Spleen (tissue), 11 donors: ENCODE measurements at regions not wholly inside any gene's neighbourhood (a gene's known extent, or its start where the extent isn't known, plus 50 kb on each side); places are given as distances from the start of the nearest gene placed in this dataset.

Source experiments
- DNase-seq: peaks from one replicate; pipeline ENCODE4 v3.0.0-alpha.2; 2020
- H3K27ac ChIP-seq, 8 donors: fragments of 200-600 bp; sonication (generic) in 7 of 8; 1 replicate in 4 of 8; 2 replicates in 4 of 8; pipeline versions ENCODE4 v1.5.0 to v1.8.0; 2016 to 2021; ENCODE audit warnings: inconsistent platforms in 4 of 8, mild to moderate bottlenecking in 4 of 8, moderate library complexity in 1 of 8
- H3K27me3 ChIP-seq, 7 donors: fragments of 200-600 bp; sonication (generic) in 6 of 7; replicated peaks in 1 of 7; 1 replicate in 4 of 7; 2 replicates in 3 of 7; pipeline versions ENCODE4 v1.5.0 to v1.8.0; 2016 to 2021; ENCODE audit warnings: inconsistent platforms in 3 of 7, mild to moderate bottlenecking in 1 of 7
- H3K36me3 ChIP-seq, 6 donors: fragments of 200-600 bp; sonication (generic) in 5 of 6; 1 replicate in 4 of 6; 2 replicates in 2 of 6; pipeline versions ENCODE4 v1.5.0 to v1.8.0; 2016 to 2021; ENCODE audit warnings: inconsistent platforms in 2 of 6
- H3K4me1 ChIP-seq, 6 donors: fragments of 200-600 bp; sonication (generic) in 5 of 6; 1 replicate in 3 of 6; 2 replicates in 3 of 6; pipeline versions ENCODE4 v1.5.0 to v1.8.0; 2016 to 2021; ENCODE audit warnings: inconsistent platforms in 3 of 6
- H3K4me3 ChIP-seq, 8 donors: fragments of 200-600 bp; sonication (generic) in 7 of 8; 1 replicate in 4 of 8; 2 replicates in 4 of 8; pipeline versions ENCODE4 v1.5.0 to v1.8.0; 2016 to 2021; ENCODE audit warnings: inconsistent platforms in 4 of 8, mild to moderate bottlenecking in 4 of 8, moderate library complexity in 2 of 8
- H3K9me3 ChIP-seq, 8 donors: fragments of 200-600 bp; sonication (generic) in 7 of 8; 1 replicate in 4 of 8; 2 replicates in 4 of 8; pipeline versions ENCODE4 v1.5.0 to v1.8.0; 2016 to 2021; ENCODE audit warnings: inconsistent platforms in 4 of 8
- CTCF ChIP-seq, 11 experiments: fragments of 200-600 bp in 7 of 11; fragments of 450-650 bp in 4 of 11; sonication (generic) in 4 of 11; IDR thresholded peaks in 8 of 11; conservative IDR thresholded peaks in 3 of 11; 1 replicate in 7 of 11; 2 replicates in 4 of 11; pipeline versions ENCODE4 v1.4.0 to v1.8.0; 2016 to 2021; ENCODE audit warnings: antibody characterized with exemption in 11 of 11, inconsistent platforms in 4 of 11, mild to moderate bottlenecking in 1 of 11
- POLR2A ChIP-seq, 3 donors: fragments of 450-650 bp; IDR thresholded peaks; one replicate each; pipeline ENCODE4 v1.5.1; 2017; ENCODE audit warnings: antibody characterized with exemption in 3 of 3, mild to moderate bottlenecking in 1 of 3
- POLR2AphosphoS5 ChIP-seq, 3 donors: sonication (generic); formaldehyde crosslinking; IDR thresholded peaks; one replicate each; pipeline ENCODE4 v1.5.1; 2017; ENCODE audit warnings: antibody characterized with exemption in 3 of 3
- WGBS, 5 donors: extraction: QIAGEN DNeasy Blood & Tissue Kit in 3 of 5; methylation state at CpG; one replicate each; pipeline versions ENCODE4 v1.1.5 to v1.1.7; 2013 to 2018; 5-methylcytosine and 5-hydroxymethylcytosine counted together
- intact Hi-C: fragments of 100-400 bp; cut with DNase I; formaldehyde crosslinking; loops from one replicate; pipeline ENCODE4 v1.15.0; 2023; ENCODE audit warnings: low total_unique reads
- donor health status: healthy with polysubstance abuse.
- donor health status: DM: no; HTN: no; CAD: no; lungs with moderate emphysema.
- donor health status: DM: no; HTN: no; CAD: no.
- donor health status: Bipolar disorder and iron deficiency.
- donor health status: healthy.
- donor health status: DM: no; HTN: no; CAD: no.
- donor health status: DM: yes; HTN: yes; CAD: no.

GRCh38 chr14:25110106-25110505 lies 60.2 kb upstream of the STXBP6 start:
- TF ChIP-seq CTCF (IDR thresholded peaks at IDR 0.05 in 8 of 11, conservative IDR thresholded peaks at IDR 0.05 in 3 of 11): no peak
- TF ChIP-seq POLR2A (IDR thresholded peaks at IDR 0.05): no peak
- no peak for TF ChIP-seq POLR2AphosphoS5 (IDR thresholded peaks at IDR 0.05)
- H3K36me3 ChIP-seq: no peaks in the 10 kb centered on the region
- H3K4me3 ChIP-seq: no peak overlapping the region
- intact Hi-C loops: no loop called here
- H3K27me3 ChIP-seq: no peaks in the 10 kb centered on the region
- H3K9me3 ChIP-seq: no peaks in the 10 kb centered on the region
- no peak overlapping the region for H3K27ac ChIP-seq
- WGBS, 5 donors: 67 to 79% (median 71%) methylated on average over 2 of the region's 2 CpGs
- H3K4me1 ChIP-seq: no peaks in the 10 kb centered on the region
- no peak for DNase-seq

- H3K4me1 ChIP-seq: no peaks in the 10 kb centered on the region
- intact Hi-C loops: no loop called here
- H3K36me3 ChIP-seq: no peaks in the 10 kb centered on the region
- 56 to 76% (median 64%) methylated on average over 2 of the region's 2 CpGs for WGBS, 5 donors
- no peaks in the 10 kb centered on the region for H3K9me3 ChIP-seq
- H3K27me3 ChIP-seq: peaks cover 0 to 4% (median 0%) of the 10 kb centered on the region in 7 donors
- no peak overlapping the region for H3K4me3 ChIP-seq
- no peak overlapping the region for H3K27ac ChIP-seq
- no peak for DNase-seq
- TF ChIP-seq POLR2A (IDR thresholded peaks at IDR 0.05): no peak
- TF ChIP-seq POLR2AphosphoS5 (IDR thresholded peaks at IDR 0.05): no peak
- TF ChIP-seq CTCF (IDR thresholded peaks at IDR 0.05 in 8 of 11, conservative IDR thresholded peaks at IDR 0.05 in 3 of 11): no peak
These were observed 59.0 kb upstream of the STXBP6 start for GRCh38 chr14:25108959-25109358.

GRCh38 chr14:25108291-25108690 lies 58.3 kb upstream of the STXBP6 start:
- intact Hi-C loops: no loop called here
- Histone ChIP-seq H3K36me3 (no peaks in the 10 kb centered on the region), H3K4me1 (no peaks in the 10 kb centered on the region), H3K9me3 (no peaks in the 10 kb centered on the region), H3K27ac (no peak overlapping the region), H3K27me3 (peaks cover 0 to 4% (median 0%) of the 10 kb centered on the region in 7 donors), H3K4me3 (no peak overlapping the region)
- DNase-seq: no peak
- WGBS, 5 donors: 76 to 88% (median 85%) methylated on average over 2 of the region's 2 CpGs
- TF ChIP-seq POLR2A (IDR thresholded peaks at IDR 0.05) (no peak), POLR2AphosphoS5 (IDR thresholded peaks at IDR 0.05) (no peak), CTCF (IDR thresholded peaks at IDR 0.05 in 8 of 11, conservative IDR thresholded peaks at IDR 0.05 in 3 of 11) (no peak)

GRCh38 chr14:25103820-25104219 lies 53.9 kb upstream of the STXBP6 start:
- 38 to 86% (median 83%) methylated on average over 2 of the region's 2 CpGs for WGBS, 5 donors

More at GRCh38 chr14:25103820-25104219, 53.9 kb upstream of the STXBP6 start:
- TF ChIP-seq POLR2A (IDR thresholded peaks at IDR 0.05): no peak
- TF ChIP-seq POLR2AphosphoS5 (IDR thresholded peaks at IDR 0.05): no peak
- no peak for TF ChIP-seq CTCF (IDR thresholded peaks at IDR 0.05 in 8 of 11, conservative IDR thresholded peaks at IDR 0.05 in 3 of 11)
- Histone ChIP-seq H3K4me1 (no peaks in the 10 kb centered on the region), H3K36me3 (no peaks in the 10 kb centered on the region), H3K27me3 (peaks cover 0 to 4% (median 0%) of the 10 kb centered on the region in 7 donors), H3K9me3 (peaks cover 0 to 2% (median 0%) of the 10 kb centered on the region in 8 donors), H3K27ac (no peak overlapping the region), H3K4me3 (no peak overlapping the region)
- DNase-seq: no peak
- intact Hi-C loops: no loop called here
